NCI-H774 (cell line): ENCODE measurements at regions not wholly inside any gene's neighbourhood (a gene's known extent, or its start where the extent isn't known, plus 50 kb on each side); places are given as distances from the start of the nearest gene placed in this dataset.

Experiments used
- DNase-seq: peaks from one replicate; lab custom pipeline; 2025; lab: John Stamatoyannopoulos, UW

GRCh38 chr19:28841531-28841930 is 371.4 kb downstream of the UQCRFS1 start:
- DNase-seq: no peak

GRCh38 chr19:28840891-28841290 is 372.1 kb downstream of the UQCRFS1 start:
- DNase-seq: no peak

DNA sequence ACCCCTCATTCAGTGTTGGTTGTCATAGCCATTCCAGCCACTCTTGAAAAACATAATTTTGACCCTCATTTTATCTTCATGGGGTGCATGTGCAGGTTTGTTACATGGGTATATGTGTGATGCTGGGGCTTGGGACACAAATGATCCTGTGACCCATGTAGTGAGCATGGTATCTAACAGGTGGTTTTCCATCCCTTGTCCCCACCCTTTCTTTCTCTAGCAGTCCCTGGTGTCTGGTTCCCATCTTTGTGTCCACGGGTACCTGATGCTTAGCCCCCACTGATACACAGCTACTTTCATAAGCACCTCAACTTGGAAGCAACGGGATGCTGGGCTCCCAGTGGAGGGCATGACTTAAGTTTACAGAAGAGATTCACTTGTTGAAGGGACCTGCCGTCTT is 373.5 kb downstream of the UQCRFS1 start:
- no peak for DNase-seq

- DNase-seq: no peak
Observed at GRCh38 chr19:28838909-28839308, 374.0 kb downstream of the UQCRFS1 start.

GRCh38 chr19:28836421-28836820 is 376.5 kb downstream of the UQCRFS1 start:
- DNase-seq: no peak

DNA sequence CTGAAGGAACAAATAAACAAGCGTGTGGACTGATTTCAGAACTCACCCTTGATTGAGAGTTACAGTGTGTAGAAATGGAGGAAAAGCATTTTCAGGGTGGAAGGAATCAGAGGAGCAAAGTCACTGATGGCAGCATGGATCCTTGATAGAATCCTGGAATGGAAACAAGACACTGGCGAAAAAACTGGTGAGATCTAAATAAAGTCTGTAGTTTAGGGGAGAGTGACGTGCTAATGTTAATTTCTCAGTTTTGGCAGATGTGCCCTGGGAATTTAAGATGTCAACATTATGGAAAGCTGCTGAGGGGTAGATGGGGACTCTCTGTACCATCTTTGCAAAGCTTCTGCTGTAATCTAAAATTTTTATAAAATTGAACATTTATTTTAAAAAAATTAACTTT is 378.0 kb downstream of the UQCRFS1 start:
- DNase-seq: no peak

- no peak for DNase-seq
Observed at GRCh38 chr19:28831462-28831861, 381.5 kb downstream of the UQCRFS1 start.

GRCh38 chr19:28829762-28830161 is 383.2 kb downstream of the UQCRFS1 start:
- DNase-seq: no peak

- DNase-seq: no peak
Observed at GRCh38 chr19:28829359-28829758, 383.6 kb downstream of the UQCRFS1 start.

GRCh38 chr19:28828276-28828870 is 384.6 kb downstream of the UQCRFS1 start:
- DNase-seq: no peak

DNA sequence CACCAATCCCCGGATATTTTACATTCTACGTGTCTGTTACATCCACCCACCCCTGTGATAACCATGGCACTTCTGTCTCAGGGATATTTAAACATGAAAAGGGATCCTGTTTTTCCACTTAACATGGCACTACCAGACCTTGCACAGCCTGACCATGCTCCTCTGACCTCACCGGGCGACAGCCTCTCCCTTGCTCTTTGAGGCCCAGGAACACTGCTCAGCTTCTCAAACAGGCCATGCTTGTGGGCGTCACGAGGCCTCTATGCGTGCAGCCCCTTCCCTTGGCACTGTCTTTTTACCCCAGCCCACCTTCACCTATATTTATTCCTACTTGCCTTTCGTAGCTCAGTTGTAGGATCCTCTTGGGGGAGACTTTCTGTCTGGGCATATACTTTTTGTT is 385.6 kb downstream of the UQCRFS1 start:
- no peak for DNase-seq

DNA sequence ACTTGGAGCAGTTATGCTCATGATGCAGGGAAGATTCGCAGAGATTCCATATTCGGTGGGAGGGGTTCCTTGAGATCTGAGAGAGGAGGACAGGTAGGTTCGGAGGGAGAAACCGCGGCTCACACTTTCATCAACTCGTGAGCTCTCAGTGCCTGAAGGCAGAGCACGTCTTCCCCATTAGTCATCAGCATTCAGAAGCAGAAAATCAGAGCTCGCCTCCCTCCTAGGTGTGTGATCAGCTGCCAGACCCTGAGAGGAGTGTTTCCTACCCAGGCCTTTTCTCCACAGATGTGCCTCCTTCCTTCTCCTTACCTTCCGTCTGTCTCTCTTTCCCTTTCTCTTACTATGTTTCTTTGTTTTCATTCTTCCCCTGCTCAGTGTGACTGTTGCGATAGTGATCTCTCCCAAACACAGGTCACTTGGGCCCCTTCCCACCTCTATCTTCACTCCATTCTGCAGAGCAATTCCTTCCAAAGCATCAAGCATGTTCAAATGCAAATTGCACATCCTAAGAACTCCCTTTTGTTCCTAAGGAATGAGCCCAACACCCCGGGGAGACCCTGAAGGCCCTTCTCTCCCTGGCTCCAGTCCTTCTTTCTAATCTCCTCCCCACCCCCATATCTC is 389.5 kb downstream of the UQCRFS1 start:
- DNase-seq: no peak

DNA sequence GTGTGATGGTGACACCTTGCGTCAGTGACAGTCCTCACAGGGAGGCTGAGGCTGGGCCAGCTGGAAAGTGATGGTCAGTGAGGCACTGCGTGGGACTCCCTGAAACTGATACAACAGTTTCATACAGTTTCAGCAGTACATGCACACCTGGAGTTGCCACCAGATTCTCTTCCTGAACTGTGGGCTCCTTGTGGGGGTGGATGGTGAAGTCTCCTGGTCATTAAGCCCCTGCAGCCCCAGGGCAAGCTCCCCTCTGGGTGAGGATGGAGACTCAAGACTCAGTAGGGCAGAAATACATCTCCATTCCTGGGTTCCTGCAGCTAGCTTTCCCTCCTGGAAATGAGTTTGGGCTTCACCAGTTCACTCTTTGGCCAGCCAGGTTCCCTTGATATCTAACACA is 392.7 kb downstream of the UQCRFS1 start:
- no peak for DNase-seq

GRCh38 chr19:28815257-28815656 is 397.7 kb downstream of the UQCRFS1 start:
- no peak for DNase-seq

DNA sequence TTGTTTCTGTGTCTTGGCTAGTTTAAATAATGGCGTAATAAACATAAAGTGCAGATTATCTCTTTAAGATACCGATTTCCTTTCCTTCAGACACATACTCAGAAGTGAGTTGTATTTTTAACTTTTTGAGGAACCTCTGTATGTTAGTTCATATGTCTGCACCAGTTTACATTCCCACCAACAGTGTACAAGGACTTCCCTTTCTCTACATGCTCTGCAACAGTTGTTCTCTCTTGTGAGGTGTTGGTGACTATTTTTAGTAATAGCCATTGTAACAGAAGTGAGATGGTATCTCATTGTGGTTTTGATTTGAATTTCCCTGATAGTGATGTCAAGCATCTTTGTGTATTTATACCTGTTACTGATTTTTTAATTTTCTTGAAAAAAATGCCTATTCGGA is 418.6 kb downstream of the UQCRFS1 start:
- no peak for DNase-seq

DNA sequence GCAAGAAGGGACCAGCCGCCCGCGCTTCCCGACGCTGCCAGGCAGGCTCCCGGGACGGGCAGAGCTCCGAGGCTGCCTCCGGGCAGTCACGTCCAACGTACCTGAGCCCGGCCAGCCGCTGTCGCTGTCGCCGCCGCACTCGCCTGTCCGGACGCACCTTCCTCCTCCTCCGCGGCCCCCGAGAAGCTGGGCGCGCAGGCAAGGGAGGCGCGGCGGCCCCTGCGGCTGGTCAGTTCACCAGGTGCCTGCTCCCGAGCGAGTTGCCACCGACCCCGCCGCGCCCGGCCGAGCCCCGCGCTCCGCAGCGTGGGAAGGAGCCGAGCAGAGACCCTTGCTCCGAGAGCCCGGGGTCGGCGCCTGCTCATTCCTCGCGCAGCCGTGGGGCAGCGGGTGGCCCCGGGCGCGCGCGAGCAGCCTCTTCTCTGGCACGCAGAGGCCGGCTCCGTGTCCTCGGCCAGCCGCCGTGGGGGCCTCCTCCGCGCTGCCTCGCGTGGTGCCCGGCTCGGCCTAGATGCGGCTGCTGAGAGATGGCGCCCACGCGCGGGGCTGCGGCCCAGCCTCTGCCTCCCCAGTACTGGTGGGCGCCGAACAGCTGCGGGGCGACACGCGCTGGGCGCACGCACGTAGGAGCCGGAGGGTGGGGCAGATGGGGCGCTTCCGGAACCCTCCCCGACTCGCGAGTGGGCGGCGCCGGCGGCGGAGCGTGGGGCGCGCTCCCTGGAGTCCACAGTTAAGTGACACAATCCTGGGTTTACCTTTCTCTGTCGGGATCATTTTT is 419.4 kb downstream of the UQCRFS1 start:
- DNase-seq: no peak

GRCh38 chr19:28785971-28786370 is 427.0 kb downstream of the UQCRFS1 start:
- DNase-seq: no peak

DNA sequence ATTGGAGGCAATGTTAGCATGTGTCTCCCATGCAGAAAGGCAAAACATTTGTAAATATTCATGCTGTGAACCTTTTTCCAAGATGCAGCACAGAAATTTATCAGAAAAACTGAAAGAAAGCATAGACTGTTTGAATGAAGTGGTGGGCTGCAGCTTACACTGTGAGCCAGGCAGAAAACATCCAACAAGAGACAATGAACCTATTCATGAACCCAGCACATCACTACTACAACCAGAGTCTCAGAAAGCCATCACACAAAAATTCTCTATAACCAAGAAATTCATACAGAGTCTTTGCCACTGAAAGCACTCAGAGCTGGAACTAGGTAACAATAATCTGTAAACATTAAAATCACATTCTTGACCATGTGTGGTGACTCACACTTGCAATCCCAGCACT is 448.9 kb downstream of the UQCRFS1 start:
- DNase-seq: no peak

DNA sequence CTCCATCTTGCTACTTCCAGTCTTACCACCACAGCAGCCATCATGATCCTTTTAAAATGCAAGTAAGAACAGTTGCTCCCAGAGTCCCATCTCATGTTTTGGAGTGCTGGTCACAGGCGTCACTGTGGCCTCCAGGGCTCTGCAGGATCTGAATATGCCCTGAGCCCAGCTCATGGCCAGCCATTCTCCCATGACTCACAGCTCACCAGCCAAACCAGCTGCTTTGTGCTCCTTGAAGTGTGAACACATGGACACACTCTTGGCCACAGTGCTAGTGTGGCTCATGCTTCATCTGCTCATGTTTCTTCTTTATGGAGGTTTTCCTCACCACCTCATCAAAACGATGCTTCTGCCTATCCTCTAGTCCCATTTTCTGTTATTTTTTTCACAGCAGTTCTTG is 466.5 kb downstream of the UQCRFS1 start:
- DNase-seq: no peak

- no peak for DNase-seq
Observed at GRCh38 chr19:28744943-28745342, 468.0 kb downstream of the UQCRFS1 start.

DNA sequence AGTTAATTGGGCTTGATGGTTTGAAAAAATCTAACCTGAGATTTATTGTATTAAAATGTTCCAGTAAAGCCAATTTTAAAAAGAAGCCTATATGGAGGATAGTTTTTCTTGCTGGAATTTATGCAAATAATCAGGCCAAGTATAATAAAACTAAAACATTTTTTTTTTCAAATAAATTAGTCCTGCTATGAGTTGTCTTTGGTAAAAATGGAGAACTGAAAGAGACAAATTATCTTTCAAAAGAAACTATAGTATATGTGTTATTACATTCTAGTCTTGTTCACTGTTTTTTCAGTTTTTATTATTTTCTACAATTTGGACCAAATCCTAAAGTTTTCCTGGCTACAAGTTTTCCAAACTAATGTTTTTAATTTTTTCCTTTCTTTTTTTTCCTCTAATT is 468.9 kb downstream of the UQCRFS1 start:
- no peak for DNase-seq

DNA sequence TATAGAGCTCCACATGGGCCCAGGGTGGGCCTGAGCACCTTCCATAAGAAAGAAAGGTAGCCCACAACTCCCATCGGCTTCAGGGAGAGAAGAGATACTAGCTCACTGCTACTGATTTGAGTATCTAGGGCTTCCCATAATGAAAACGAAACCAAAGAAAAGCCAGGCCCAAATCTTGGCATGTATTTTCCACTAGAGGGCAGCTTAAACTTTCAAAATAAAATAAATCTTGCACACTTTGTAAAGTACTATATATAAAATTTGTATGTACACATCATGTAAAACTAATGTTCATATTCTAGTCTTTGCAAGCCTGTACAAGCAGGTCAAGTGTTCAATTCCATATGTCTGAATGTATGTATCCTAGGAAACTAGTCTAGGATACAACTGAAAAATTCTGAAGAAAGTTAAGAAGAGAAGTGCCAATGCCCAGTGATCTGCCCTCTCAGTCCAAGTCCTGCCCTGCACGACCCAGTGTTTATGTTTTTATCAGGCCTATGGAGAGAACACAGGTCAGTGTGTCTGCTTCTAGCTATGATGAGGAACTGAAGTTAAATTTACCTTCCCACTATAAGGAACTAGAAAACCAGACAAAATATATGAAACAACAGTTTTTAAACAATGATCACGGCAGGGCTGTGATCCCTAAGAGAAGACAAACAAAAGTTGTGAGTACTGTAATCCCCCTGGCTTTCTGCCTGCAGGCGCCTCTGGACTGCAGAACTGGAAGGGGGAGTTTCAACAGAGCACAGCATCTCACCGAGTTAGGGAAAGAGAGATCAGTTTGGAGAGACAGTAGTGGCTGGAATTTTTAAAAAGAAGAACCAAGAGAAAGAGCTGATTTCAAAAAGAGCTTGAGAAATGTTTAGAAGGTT is 475.7 kb downstream of the UQCRFS1 start:
- peak; percentile 42 for DNase-seq
